ENCODE measurements at regions not wholly inside any gene's neighbourhood (a gene's known extent, or its start where the extent isn't known, plus 50 kb on each side); places are given as distances from the start of the nearest gene placed in this dataset.

- Histone ChIP-seq H3K36me3 (ENCODE audit: control insufficient read depth, insufficient read depth, low read length) (no peaks in the 10 kb centered on the region), H3K4me3 (ENCODE audit: low read length) (no peak overlapping the region), H3K9me3 (ENCODE audit: control insufficient read depth, insufficient read depth, low read length) (no peaks in the 10 kb centered on the region), H3K4me1 (ENCODE audit: control insufficient read depth, insufficient read depth, low read length) (no peaks in the 10 kb centered on the region), H3K27ac (ENCODE audit: low read length) (no peak overlapping the region), H3K27me3 (ENCODE audit: control insufficient read depth, insufficient read depth, low read length) (no peaks in the 10 kb centered on the region)
- no peak overlapping the region for H3K27ac Mint-ChIP-seq
- no peaks in the 10 kb centered on the region for H3K27me3 Mint-ChIP-seq (ENCODE audit: low read depth in 2 of 2)
- WGBS (ENCODE audit: insufficient coverage) = 43% methylated on average over 1 of the region's 2 CpGs
- H3K4me1 Mint-ChIP-seq = no peaks in the 10 kb centered on the region
- DNase-seq = no peak
- intact Hi-C loops (cut with micrococcal nuclease) = no loop called here
- H3K36me3 Mint-ChIP-seq = no peaks in the 10 kb centered on the region
- no peak overlapping the region for H3K4me3 Mint-ChIP-seq
- TF ChIP-seq CTCF (IDR thresholded peaks at IDR 0.05) = no peak
- no peak for ATAC-seq
- H3K9me3 Mint-ChIP-seq = peaks cover 3 to 9% of the 10 kb centered on the region in 2 donors
These were observed 568.0 kb upstream of the AADAT start for GRCh38 chr4:170657761-170658160.

- H3K27ac Mint-ChIP-seq = no peak overlapping the region
- H3K27ac ChIP-seq (ENCODE audit: low read length) = no peak overlapping the region
- H3K4me3 ChIP-seq (ENCODE audit: low read length) = no peak overlapping the region
- H3K36me3 Mint-ChIP-seq = no peaks in the 10 kb centered on the region
- peaks cover 3 to 6% of the 10 kb centered on the region in 2 donors for H3K9me3 Mint-ChIP-seq
- H3K4me1 ChIP-seq (ENCODE audit: control insufficient read depth, insufficient read depth, low read length) = no peaks in the 10 kb centered on the region
- H3K36me3 ChIP-seq (ENCODE audit: control insufficient read depth, insufficient read depth, low read length) = no peaks in the 10 kb centered on the region
- no peak overlapping the region for H3K4me3 Mint-ChIP-seq
- 100% methylated on average over 1 of the region's 2 CpGs for WGBS (ENCODE audit: insufficient coverage)
- no peak for TF ChIP-seq CTCF (IDR thresholded peaks at IDR 0.05)
- H3K27me3 ChIP-seq (ENCODE audit: control insufficient read depth, insufficient read depth, low read length) = no peaks in the 10 kb centered on the region
- no peak for DNase-seq
- no peaks in the 10 kb centered on the region for H3K4me1 Mint-ChIP-seq
- no peak for ATAC-seq
- H3K27me3 Mint-ChIP-seq (ENCODE audit: low read depth in 2 of 2) = no peaks in the 10 kb centered on the region
- intact Hi-C loops (cut with micrococcal nuclease) = no loop called here
- no peaks in the 10 kb centered on the region for H3K9me3 ChIP-seq (ENCODE audit: control insufficient read depth, insufficient read depth, low read length)
These were observed 566.8 kb upstream of the AADAT start for GRCh38 chr4:170656506-170656905.

GRCh38 chr4:170652571-170652970, 562.8 kb upstream of the AADAT start:
- DNase-seq (no peak), ATAC-seq (no peak)
- Histone ChIP-seq H3K27ac (ENCODE audit: low read length) (no peak overlapping the region), H3K9me3 (ENCODE audit: control insufficient read depth, insufficient read depth, low read length) (no peaks in the 10 kb centered on the region), H3K27me3 (ENCODE audit: control insufficient read depth, insufficient read depth, low read length) (no peaks in the 10 kb centered on the region), H3K4me1 (ENCODE audit: control insufficient read depth, insufficient read depth, low read length) (no peaks in the 10 kb centered on the region), H3K4me3 (ENCODE audit: low read length) (no peak overlapping the region), H3K36me3 (ENCODE audit: control insufficient read depth, insufficient read depth, low read length) (no peaks in the 10 kb centered on the region)
- Mint-ChIP-seq H3K27me3 (ENCODE audit: low read depth in 2 of 2) (no peaks in the 10 kb centered on the region), H3K9me3 (peaks cover 6 to 10% of the 10 kb centered on the region in 2 donors), H3K4me3 (no peak overlapping the region), H3K4me1 (no peaks in the 10 kb centered on the region), H3K36me3 (no peaks in the 10 kb centered on the region), H3K27ac (no peak overlapping the region)
- intact Hi-C loops (cut with micrococcal nuclease) = no loop called here
- no peak for TF ChIP-seq CTCF (IDR thresholded peaks at IDR 0.05)

- H3K27me3 Mint-ChIP-seq (ENCODE audit: low read depth in 2 of 2) = no peaks in the 10 kb centered on the region
- H3K36me3 ChIP-seq (ENCODE audit: control insufficient read depth, insufficient read depth, low read length) = no peaks in the 10 kb centered on the region
- no peak for DNase-seq
- H3K9me3 Mint-ChIP-seq = peaks cover 6 to 10% of the 10 kb centered on the region in 2 donors
- no peak overlapping the region for H3K4me3 Mint-ChIP-seq
- H3K27me3 ChIP-seq (ENCODE audit: control insufficient read depth, insufficient read depth, low read length) = no peaks in the 10 kb centered on the region
- no peak overlapping the region for H3K27ac ChIP-seq (ENCODE audit: low read length)
- no peak for TF ChIP-seq CTCF (IDR thresholded peaks at IDR 0.05)
- H3K36me3 Mint-ChIP-seq = no peaks in the 10 kb centered on the region
- no CpG with 5 or more reads among the region's 1 CpG for WGBS (ENCODE audit: insufficient coverage)
- no peaks in the 10 kb centered on the region for H3K4me1 Mint-ChIP-seq
- H3K9me3 ChIP-seq (ENCODE audit: control insufficient read depth, insufficient read depth, low read length) = no peaks in the 10 kb centered on the region
- intact Hi-C loops (cut with micrococcal nuclease) = no loop called here
- no peak overlapping the region for H3K27ac Mint-ChIP-seq
- no peaks in the 10 kb centered on the region for H3K4me1 ChIP-seq (ENCODE audit: control insufficient read depth, insufficient read depth, low read length)
- H3K4me3 ChIP-seq (ENCODE audit: low read length) = no peak overlapping the region
- no peak for ATAC-seq
These were observed 562.0 kb upstream of the AADAT start for GRCh38 chr4:170651786-170652185.
